Osteocyte (in vitro differentiated cells): ENCODE measurements at regions not wholly inside any gene's neighbourhood (a gene's known extent, or its start where the extent isn't known, plus 50 kb on each side); places are given as distances from the start of the nearest gene placed in this dataset.

Source experiments
- DNase-seq: peaks from one replicate; pipeline ENCODE4 v3.0.0; 2021; ENCODE audit warnings: mixed read lengths; ENCODE audit not compliant: unreplicated experiment; ENCODE audit errors: extremely low spot score
- H3K27ac Mint-ChIP-seq: one replicate; pipeline ENCODE4 v1.8.0; 2021; ENCODE audit warnings: mild to moderate bottlenecking, mixed read lengths; ENCODE audit not compliant: unreplicated experiment
- H3K27me3 Mint-ChIP-seq: one replicate; pipeline ENCODE4 v1.8.0; 2021; ENCODE audit warnings: mixed read lengths; ENCODE audit not compliant: unreplicated experiment
- H3K36me3 Mint-ChIP-seq: one replicate; pipeline ENCODE4 v1.8.0; 2021; ENCODE audit warnings: mixed read lengths; ENCODE audit not compliant: unreplicated experiment
- H3K4me1 Mint-ChIP-seq: one replicate; pipeline ENCODE4 v1.8.0; 2021; ENCODE audit warnings: mixed read lengths; ENCODE audit not compliant: unreplicated experiment
- H3K4me3 Mint-ChIP-seq: one replicate; pipeline ENCODE4 v1.8.0; 2021; ENCODE audit warnings: mild to moderate bottlenecking, moderate library complexity, mixed read lengths; ENCODE audit not compliant: unreplicated experiment
- H3K9me3 Mint-ChIP-seq: one replicate; pipeline ENCODE4 v1.8.0; 2021; ENCODE audit warnings: mixed read lengths; ENCODE audit not compliant: unreplicated experiment
- CTCF ChIP-seq: fragments of 200-600 bp; sonication (generic); IDR thresholded peaks from 2 replicates; pipeline ENCODE4 v1.5.0; 2021; ENCODE audit warnings: antibody characterized with exemption, mild to moderate bottlenecking, moderate library complexity

GRCh38 chr5:130805648-130806047 lies 359.4 kb downstream of the HINT1 start:
- H3K9me3 Mint-ChIP-seq, result peaks cover 23% of the 10 kb centered on the region
- no peak overlapping the region for H3K4me3 Mint-ChIP-seq
- H3K27ac Mint-ChIP-seq, result peak overlapping the region; percentile 64
- TF ChIP-seq CTCF, result no peak
- H3K36me3 Mint-ChIP-seq, result peaks cover 13% of the 10 kb centered on the region
- H3K27me3 Mint-ChIP-seq, result peaks cover 3% of the 10 kb centered on the region
- no peak for DNase-seq
- H3K4me1 Mint-ChIP-seq, result peaks cover 26% of the 10 kb centered on the region

GRCh38 chr5:130805036-130805435 lies 360.0 kb downstream of the HINT1 start:
- Mint-ChIP-seq H3K9me3 (peaks cover 26% of the 10 kb centered on the region), H3K27ac (peak overlapping the region; percentile 64), H3K27me3 (no peaks in the 10 kb centered on the region), H3K4me1 (peaks cover 26% of the 10 kb centered on the region), H3K4me3 (no peak overlapping the region), H3K36me3 (peaks cover 12% of the 10 kb centered on the region)
- no peak for DNase-seq
- TF ChIP-seq CTCF, result no peak

GRCh38 chr5:130801963-130802362 lies 363.1 kb downstream of the HINT1 start:
- no peak for DNase-seq
- H3K27ac Mint-ChIP-seq, result no peak overlapping the region
- peaks cover 25% of the 10 kb centered on the region for H3K4me1 Mint-ChIP-seq
- peaks cover 35% of the 10 kb centered on the region for H3K9me3 Mint-ChIP-seq
- peaks cover 15% of the 10 kb centered on the region for H3K36me3 Mint-ChIP-seq
- H3K4me3 Mint-ChIP-seq, result no peak overlapping the region
- H3K27me3 Mint-ChIP-seq, result no peaks in the 10 kb centered on the region
- TF ChIP-seq CTCF, result no peak

DNA sequence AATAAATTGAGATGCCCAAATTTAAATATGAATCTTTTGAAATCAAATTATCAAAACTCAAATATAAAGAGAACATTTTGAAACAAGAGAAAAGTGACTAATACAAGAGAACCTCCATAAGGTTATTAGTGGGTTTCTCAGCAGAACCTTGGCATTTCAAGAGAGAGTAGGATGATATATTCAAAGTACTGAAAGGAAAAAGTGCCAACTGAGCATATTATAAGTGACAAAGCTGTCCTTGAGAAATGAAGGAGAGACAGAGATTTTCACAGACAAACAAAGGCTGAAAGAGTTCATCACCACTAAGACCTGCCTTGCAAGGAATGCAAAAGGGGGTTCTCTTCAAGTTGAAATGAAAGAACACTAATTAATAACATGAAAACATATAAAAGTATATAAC lies 366.0 kb downstream of the HINT1 start:
- H3K9me3 Mint-ChIP-seq, result peaks cover 35% of the 10 kb centered on the region
- TF ChIP-seq CTCF, result no peak
- no peaks in the 10 kb centered on the region for H3K27me3 Mint-ChIP-seq
- H3K36me3 Mint-ChIP-seq, result peaks cover 15% of the 10 kb centered on the region
- no peak for DNase-seq
- H3K27ac Mint-ChIP-seq, result no peak overlapping the region
- no peak overlapping the region for H3K4me3 Mint-ChIP-seq
- H3K4me1 Mint-ChIP-seq, result peaks cover 2% of the 10 kb centered on the region

GRCh38 chr5:130797303-130797702 lies 367.8 kb downstream of the HINT1 start:
- TF ChIP-seq CTCF, result no peak
- Mint-ChIP-seq H3K36me3 (peaks cover 14% of the 10 kb centered on the region), H3K9me3 (peaks cover 35% of the 10 kb centered on the region)

More at GRCh38 chr5:130797303-130797702, 367.8 kb downstream of the HINT1 start:
- DNase-seq, result no peak
- H3K27ac Mint-ChIP-seq, result no peak overlapping the region
- H3K4me3 Mint-ChIP-seq, result no peak overlapping the region
- H3K27me3 Mint-ChIP-seq, result no peaks in the 10 kb centered on the region
- no peaks in the 10 kb centered on the region for H3K4me1 Mint-ChIP-seq
